Keratinocyte (primary cell): ENCODE measurements at regions not wholly inside any gene's neighbourhood (a gene's known extent, or its start where the extent isn't known, plus 50 kb on each side); places are given as distances from the start of the nearest gene placed in this dataset.

Experiments used
- DNase-seq: peaks from one replicate; pipeline ENCODE4 v3.0.0-alpha.2; 2011; ENCODE audit warnings: low read depth, missing footprints, low spot score
- FAIRE-seq: peaks from 2 replicates; lab custom pipeline; 2011; peaks lifted over from hg19 to GRCh38; lab: Jason Lieb, UNC
- H2AFZ ChIP-seq: 2 replicates; pipeline ENCODE4 v1.6.0; 2012; ENCODE audit warnings: low read length, control low read depth, inconsistent platforms; ENCODE audit not compliant: control insufficient read depth
- H3K27ac ChIP-seq: 2 replicates; pipeline ENCODE4 v1.5.1; 2011; ENCODE audit warnings: low read length; ENCODE audit not compliant: control insufficient read depth, insufficient read depth
- H3K27me3 ChIP-seq: 3 replicates; pipeline ENCODE4 v1.6.0; 2011; ENCODE audit warnings: low read length; ENCODE audit not compliant: control insufficient read depth, insufficient read depth; ENCODE audit errors: extremely low read depth
- H3K36me3 ChIP-seq, 2 experiments: 2 replicates in 1 of 2; 3 replicates in 1 of 2; pipeline ENCODE4 v1.5.1; 2011; ENCODE audit warnings: low read length in 2 of 2, mild to moderate bottlenecking in 1 of 2; ENCODE audit not compliant: control insufficient read depth in 2 of 2, insufficient read depth in 2 of 2; ENCODE audit errors: extremely low read depth in 1 of 2
- H3K4me1 ChIP-seq: 3 replicates; pipeline ENCODE4 v1.5.1; 2011; ENCODE audit warnings: low read length; ENCODE audit not compliant: control insufficient read depth, insufficient read depth; ENCODE audit errors: extremely low read depth
- H3K4me2 ChIP-seq: 3 replicates; pipeline ENCODE4 v1.6.0; 2011; ENCODE audit warnings: low read depth, low read length; ENCODE audit not compliant: control insufficient read depth, insufficient read depth; ENCODE audit errors: extremely low read depth
- H3K4me3 ChIP-seq, 3 experiments: fragments of 200-600 bp in 1 of 3; sonication (generic) in 1 of 3; 2 replicates in 2 of 3; 3 replicates in 1 of 3; pipeline ENCODE4 v1.5.1; 2011 to 2016; ENCODE audit warnings: low read length in 3 of 3, mild to moderate bottlenecking in 3 of 3, control low read depth in 2 of 3, inconsistent platforms in 1 of 3, low read depth in 1 of 3, mixed read lengths in 1 of 3, mixed run types in 1 of 3, moderate library complexity in 1 of 3; ENCODE audit not compliant: control insufficient read depth in 2 of 3, insufficient read depth in 2 of 3; ENCODE audit errors: extremely low read depth in 1 of 3
- H3K79me2 ChIP-seq: 2 replicates; pipeline ENCODE4 v1.6.0; 2012; ENCODE audit warnings: low read length; ENCODE audit not compliant: control insufficient read depth, insufficient read depth
- H3K9ac ChIP-seq: 3 replicates; pipeline ENCODE4 v1.6.0; 2011; ENCODE audit warnings: low read length; ENCODE audit not compliant: control insufficient read depth, insufficient read depth; ENCODE audit errors: extremely low read depth
- H3K9me1 ChIP-seq: 3 replicates; pipeline ENCODE4 v1.6.0; 2011; ENCODE audit warnings: low read length; ENCODE audit not compliant: control insufficient read depth, insufficient read depth; ENCODE audit errors: extremely low read depth
- H3K9me3 ChIP-seq: 2 replicates; pipeline ENCODE4 v1.5.1; 2012; ENCODE audit warnings: low read depth, low read length; ENCODE audit not compliant: control insufficient read depth
- H4K20me1 ChIP-seq: 3 replicates; pipeline ENCODE4 v1.6.0; 2011; ENCODE audit warnings: low read length; ENCODE audit not compliant: control insufficient read depth, insufficient read depth; ENCODE audit errors: extremely low read depth
- CTCF ChIP-seq, 3 experiments: IDR thresholded peaks in 1 of 3; conservative IDR thresholded peaks in 1 of 3; optimal IDR thresholded peaks in 1 of 3; 2 replicates in 2 of 3; 3 replicates in 1 of 3; pipeline versions ENCODE3 to v1.5.1; 2011; ENCODE audit warnings: low read length in 3 of 3, mild to moderate bottlenecking in 3 of 3, moderate library complexity in 2 of 3, control low read depth in 1 of 3, inconsistent platforms in 1 of 3; ENCODE audit not compliant: insufficient read depth in 2 of 3; ENCODE audit errors: extremely low read depth in 1 of 3
- EZH2 ChIP-seq: IDR thresholded peaks from one replicate; pipeline ENCODE4 v1.6.1; 2012; ENCODE audit warnings: inconsistent platforms, mild to moderate bottlenecking, low read length, moderate library complexity
- dilution Hi-C: fragments of 300-500 bp; cut with MboI; formaldehyde crosslinking; loops from one replicate; pipeline ENCODE4 v1.7.0; 2020; ENCODE audit warnings: low sequenced_read_pairs; ENCODE audit not compliant: extremely low pct_ligation_motif_present

DNA sequence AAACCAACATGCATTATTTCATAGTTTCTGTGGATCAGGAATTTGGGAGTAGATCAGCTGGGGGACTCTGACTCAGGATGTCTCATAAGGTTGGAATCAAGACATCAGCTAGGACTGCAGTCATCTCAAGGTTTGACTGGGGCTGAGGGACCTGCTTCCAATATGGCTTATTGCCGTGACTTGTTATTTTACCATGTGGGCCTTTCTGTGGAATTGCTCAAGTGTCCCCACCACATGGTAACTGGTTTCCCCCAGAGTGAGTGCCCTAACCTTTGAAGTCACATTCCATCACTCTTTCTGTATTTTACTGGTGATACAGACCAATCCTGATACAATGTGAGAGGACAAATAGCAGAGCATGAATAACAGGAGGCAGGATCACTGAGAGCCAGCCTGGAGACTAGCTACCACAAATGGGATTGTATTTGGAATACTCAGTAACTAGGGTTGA, 70.2 kb upstream of the ELL2 start:
- FAIRE-seq (peak; percentile 93), DNase-seq (no peak)
- peaks cover 2% of the 10 kb centered on the region for H3K9me3 ChIP-seq
- no peak overlapping the region for H3K4me3 ChIP-seq
- peak overlapping the region; percentile 69 for H2AFZ ChIP-seq
- H3K9ac ChIP-seq = peak overlapping the region; percentile 22
- no peaks in the 10 kb centered on the region for H3K27me3 ChIP-seq
- no peaks in the 10 kb centered on the region for H3K79me2 ChIP-seq
- no peaks in the 10 kb centered on the region for H4K20me1 ChIP-seq
- H3K9me1 ChIP-seq = no peaks in the 10 kb centered on the region
- TF ChIP-seq EZH2 (no peak), CTCF (optimal IDR thresholded peaks at IDR 0.05 in 1 of 3, IDR thresholded peaks at IDR 0.05 in 1 of 3, conservative IDR thresholded peaks at IDR 0.05 in 1 of 3; ENCODE audit: extremely low read depth in 1 of 3, insufficient read depth in 2 of 3, low read length in 3 of 3) (no peak)
- peaks cover 47% of the 10 kb centered on the region for H3K4me1 ChIP-seq
- peak overlapping the region; percentile 49 for H3K4me2 ChIP-seq
- dilution Hi-C loops = no loop called here
- H3K36me3 ChIP-seq = no peaks in the 10 kb centered on the region
- H3K27ac ChIP-seq = peak overlapping the region; percentile 72

DNA sequence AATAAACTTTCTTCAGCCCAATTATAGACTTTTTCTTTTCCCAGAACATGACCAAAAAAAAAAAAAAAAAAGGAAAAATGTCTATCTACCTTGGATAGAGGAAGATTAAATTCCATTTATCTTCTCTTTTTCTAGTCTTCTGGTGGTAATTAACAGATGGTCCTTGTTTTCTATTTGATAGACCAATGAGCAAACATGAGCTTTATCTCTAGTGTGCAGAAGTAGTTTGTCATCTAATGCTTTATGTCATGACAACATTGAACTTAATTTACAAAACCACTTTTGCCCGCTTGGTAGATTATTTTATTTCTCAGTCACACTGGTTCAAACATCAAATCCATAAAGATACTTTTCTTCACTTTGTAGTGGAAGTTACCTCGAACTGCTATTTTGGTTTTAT, 69.5 kb upstream of the ELL2 start:
- no peak overlapping the region for H3K9ac ChIP-seq
- H4K20me1 ChIP-seq = no peaks in the 10 kb centered on the region
- H3K36me3 ChIP-seq = no peaks in the 10 kb centered on the region
- peaks cover 47% of the 10 kb centered on the region for H3K4me1 ChIP-seq
- FAIRE-seq (no peak), DNase-seq (no peak)
- H3K27me3 ChIP-seq = no peaks in the 10 kb centered on the region
- H2AFZ ChIP-seq = no peak overlapping the region
- H3K9me1 ChIP-seq = no peaks in the 10 kb centered on the region
- TF ChIP-seq EZH2 = no peak
- TF ChIP-seq CTCF (optimal IDR thresholded peaks at IDR 0.05 in 1 of 3, IDR thresholded peaks at IDR 0.05 in 1 of 3, conservative IDR thresholded peaks at IDR 0.05 in 1 of 3; ENCODE audit: extremely low read depth in 1 of 3, insufficient read depth in 2 of 3, low read length in 3 of 3) = no peak
- H3K27ac ChIP-seq = peak overlapping the region; percentile 72
- H3K79me2 ChIP-seq = no peaks in the 10 kb centered on the region
- H3K9me3 ChIP-seq = peaks cover 2% of the 10 kb centered on the region
- H3K4me2 ChIP-seq = no peak overlapping the region
- no peak overlapping the region for H3K4me3 ChIP-seq
- dilution Hi-C loops = no loop called here
